Hepatocyte (in vitro differentiated cells): ENCODE measurements at regions not wholly inside any gene's neighbourhood (a gene's known extent, or its start where the extent isn't known, plus 50 kb on each side); places are given as distances from the start of the nearest gene placed in this dataset.

Experiments
- DNase-seq: peaks from one replicate; pipeline ENCODE4 v3.0.0-alpha.2; 2016; ENCODE audit warnings: low spot score
- H2AFZ ChIP-seq: fragments of 200-600 bp; sonication (generic); 2 replicates; pipeline ENCODE4 v1.6.0; 2016; ENCODE audit warnings: antibody characterized with exemption, mild to moderate bottlenecking
- H3K27ac ChIP-seq: fragments of 200-600 bp; sonication (generic); 2 replicates; pipeline ENCODE4 v1.5.1; 2016; ENCODE audit warnings: mild to moderate bottlenecking
- H3K27me3 ChIP-seq: fragments of 200-600 bp; sonication (generic); 2 replicates; pipeline ENCODE4 v1.6.1; 2016
- H3K36me3 ChIP-seq: fragments of 200-600 bp; sonication (generic); replicated peaks from 2 replicates; pipeline ENCODE4 v1.5.1; 2016; ENCODE audit warnings: low read depth; ENCODE audit not compliant: insufficient read depth
- H3K4me1 ChIP-seq: fragments of 200-600 bp; sonication (generic); 2 replicates; pipeline ENCODE4 v1.5.1; 2016; ENCODE audit warnings: mild to moderate bottlenecking, moderate library complexity; ENCODE audit not compliant: insufficient read depth
- H3K4me2 ChIP-seq: fragments of 200-600 bp; sonication (generic); 2 replicates; pipeline ENCODE4 v1.6.0; 2016
- H3K4me3 ChIP-seq: fragments of 200-600 bp; sonication (generic); 2 replicates; pipeline ENCODE4 v1.5.1; 2016; ENCODE audit warnings: mild to moderate bottlenecking
- H3K79me2 ChIP-seq: fragments of 200-600 bp; sonication (generic); 2 replicates; pipeline ENCODE4 v1.6.0; 2017; ENCODE audit warnings: mild to moderate bottlenecking
- H3K9me2 ChIP-seq: fragments of 200-600 bp; sonication (generic); replicated peaks from 2 replicates; pipeline ENCODE4 v1.6.0; 2017; ENCODE audit warnings: mild to moderate bottlenecking; ENCODE audit not compliant: insufficient read depth
- H3K9me3 ChIP-seq: fragments of 200-600 bp; sonication (generic); 2 replicates; pipeline ENCODE4 v1.5.1; 2016; ENCODE audit warnings: low read depth, mild to moderate bottlenecking
- H4K20me1 ChIP-seq: fragments of 200-600 bp; sonication (generic); 2 replicates; pipeline ENCODE4 v1.6.0; 2016; ENCODE audit warnings: mild to moderate bottlenecking; ENCODE audit not compliant: insufficient read depth, poor library complexity, severe bottlenecking
- CTCF ChIP-seq: fragments of 200-600 bp; sonication (generic); IDR thresholded peaks from 2 replicates; pipeline ENCODE4 v1.5.1; 2016; ENCODE audit warnings: antibody characterized with exemption, mild to moderate bottlenecking; ENCODE audit not compliant: poor library complexity
- EZH2 ChIP-seq: fragments of 200-600 bp; sonication (generic); IDR thresholded peaks from 2 replicates; pipeline ENCODE4 v1.6.1; 2016; ENCODE audit warnings: antibody characterized with exemption, mild to moderate bottlenecking, borderline replicate concordance
- EZH2phosphoT487 ChIP-seq: fragments of 200-600 bp; sonication (generic); IDR thresholded peaks from one replicate; pipeline ENCODE4 v1.6.1; 2018; ENCODE audit warnings: antibody characterized with exemption, mild to moderate bottlenecking, low read depth, moderate library complexity; ENCODE audit not compliant: unreplicated experiment, severe bottlenecking
- WGBS: methylation state at CpG from one replicate; pipeline ENCODE4 v1.1.6; 2016; ENCODE audit warnings: low lambda C conversion rate; ENCODE audit errors: missing lambda C conversion rate; 5-methylcytosine and 5-hydroxymethylcytosine counted together

- DNase-seq = no peak
- Histone ChIP-seq H3K4me2 (no peak overlapping the region), H3K27me3 (no peaks in the 10 kb centered on the region), H3K27ac (no peak overlapping the region), H3K36me3 (no peaks in the 10 kb centered on the region), H3K4me3 (no peak overlapping the region), H3K9me2 (no peaks in the 10 kb centered on the region), H3K9me3 (no peaks in the 10 kb centered on the region), H4K20me1 (no peaks in the 10 kb centered on the region), H3K4me1 (no peaks in the 10 kb centered on the region), H3K79me2 (no peaks in the 10 kb centered on the region), H2AFZ (no peak overlapping the region)
- TF ChIP-seq EZH2phosphoT487 = no peak
- TF ChIP-seq CTCF = no peak
- TF ChIP-seq EZH2 = no peak
- 83% methylated on average over 2 of the region's 2 CpGs for WGBS
Observed at GRCh38 chrX:22788221-22788620, 211.5 kb upstream of the DDX53 start.

GRCh38 chrX:22795671-22796070, 204.1 kb upstream of the DDX53 start:
- Histone ChIP-seq H4K20me1 (no peaks in the 10 kb centered on the region), H3K9me2 (no peaks in the 10 kb centered on the region), H3K36me3 (no peaks in the 10 kb centered on the region), H3K4me3 (no peak overlapping the region), H2AFZ (no peak overlapping the region), H3K79me2 (no peaks in the 10 kb centered on the region), H3K27me3 (no peaks in the 10 kb centered on the region), H3K4me2 (no peak overlapping the region), H3K4me1 (no peaks in the 10 kb centered on the region), H3K9me3 (no peaks in the 10 kb centered on the region), H3K27ac (no peak overlapping the region)
- TF ChIP-seq EZH2 = no peak
- TF ChIP-seq EZH2phosphoT487 = no peak
- no peak for TF ChIP-seq CTCF
- 73% methylated on average over 5 of the region's 5 CpGs for WGBS
- no peak for DNase-seq

- H3K27ac ChIP-seq = no peak overlapping the region
- H3K4me1 ChIP-seq = no peaks in the 10 kb centered on the region
- no peak for TF ChIP-seq EZH2phosphoT487
- no peak for TF ChIP-seq CTCF
- no peak for TF ChIP-seq EZH2
- H4K20me1 ChIP-seq = no peaks in the 10 kb centered on the region
- H3K79me2 ChIP-seq = no peaks in the 10 kb centered on the region
- H3K9me3 ChIP-seq = no peaks in the 10 kb centered on the region
- no peaks in the 10 kb centered on the region for H3K9me2 ChIP-seq
- H3K4me2 ChIP-seq = no peak overlapping the region
- no peak overlapping the region for H3K4me3 ChIP-seq
- peak; percentile 7 for DNase-seq
- H2AFZ ChIP-seq = no peak overlapping the region
- no peaks in the 10 kb centered on the region for H3K27me3 ChIP-seq
- 72% methylated on average over 4 of the region's 4 CpGs for WGBS
- no peaks in the 10 kb centered on the region for H3K36me3 ChIP-seq
Observed at GRCh38 chrX:22800360-22800759, 199.4 kb upstream of the DDX53 start.

- Histone ChIP-seq H3K9me3 (no peaks in the 10 kb centered on the region), H2AFZ (no peak overlapping the region), H3K4me2 (no peak overlapping the region), H3K9me2 (no peaks in the 10 kb centered on the region), H3K27me3 (no peaks in the 10 kb centered on the region), H3K4me3 (no peak overlapping the region), H4K20me1 (no peaks in the 10 kb centered on the region), H3K36me3 (no peaks in the 10 kb centered on the region), H3K79me2 (no peaks in the 10 kb centered on the region), H3K4me1 (no peaks in the 10 kb centered on the region), H3K27ac (no peak overlapping the region)
- no peak for DNase-seq
- WGBS = 59% methylated on average over 1 of the region's 1 CpG
- TF ChIP-seq CTCF (no peak), EZH2phosphoT487 (no peak)
Observed at GRCh38 chrX:22800806-22801205, 199.0 kb upstream of the DDX53 start.
